Stomach (tissue), 8 donors: ENCODE measurements at regions not wholly inside any gene's neighbourhood (a gene's known extent, or its start where the extent isn't known, plus 50 kb on each side); places are given as distances from the start of the nearest gene placed in this dataset.

Experiments
- DNase-seq, 2 donors: peaks; one replicate each; pipeline versions ENCODE4 v3.0.0 to v3.0.0-alpha.2; 2013 to 2019
- H3K27ac ChIP-seq, 5 donors: fragments of 200-600 bp in 4 of 5; sonication (generic) in 4 of 5; one replicate each; pipeline ENCODE4 v1.5.1; 2013 to 2019; ENCODE audit warnings: mild to moderate bottlenecking in 1 of 5, moderate library complexity in 1 of 5
- H3K27me3 ChIP-seq, 3 donors: fragments of 200-600 bp; sonication (generic); one replicate each; pipeline ENCODE4 v1.5.1; 2017 to 2019; ENCODE audit warnings: mixed run types in 1 of 3
- H3K36me3 ChIP-seq, 4 donors: fragments of 200-600 bp; sonication (generic); 1 replicate in 3 of 4; 2 replicates in 1 of 4; pipeline ENCODE4 v1.5.1; 2016 to 2019
- H3K4me1 ChIP-seq, 4 donors: fragments of 200-600 bp; sonication (generic); one replicate each; pipeline ENCODE4 v1.5.1; 2016 to 2019
- H3K4me3 ChIP-seq, 4 donors: fragments of 200-600 bp; sonication (generic) in 3 of 4; one replicate each; pipeline ENCODE4 v1.5.1; 2016 to 2019; ENCODE audit warnings: mild to moderate bottlenecking in 1 of 4
- H3K9me3 ChIP-seq, 4 donors: fragments of 200-600 bp; sonication (generic); one replicate each; pipeline ENCODE4 v1.5.1; 2016 to 2019
- CTCF ChIP-seq, 7 experiments: fragments of 450-650 bp in 4 of 7; fragments of 200-600 bp in 3 of 7; sonication (generic) in 3 of 7; IDR thresholded peaks; one replicate each; pipeline ENCODE4 v1.5.1; 2016 to 2019; ENCODE audit warnings: antibody characterized with exemption in 7 of 7, control low read depth in 2 of 7, mild to moderate bottlenecking in 1 of 7
- EP300 ChIP-seq: sonication (generic); formaldehyde crosslinking; IDR thresholded peaks from one replicate; pipeline ENCODE4 v1.6.1; 2017; ENCODE audit warnings: antibody characterized with exemption
- POLR2A ChIP-seq, 4 donors: fragments of 450-650 bp; IDR thresholded peaks; one replicate each; pipeline ENCODE4 v1.6.1; 2016; ENCODE audit warnings: antibody characterized with exemption in 4 of 4, control low read depth in 2 of 4, mild to moderate bottlenecking in 1 of 4, moderate library complexity in 1 of 4
- POLR2AphosphoS5 ChIP-seq, 3 donors: sonication (generic); formaldehyde crosslinking; IDR thresholded peaks; one replicate each; pipeline ENCODE4 v1.6.1; 2016; ENCODE audit warnings: antibody characterized with exemption in 3 of 3
- WGBS, 5 donors: extraction: QIAGEN DNeasy Blood & Tissue Kit in 3 of 5; methylation state at CpG; one replicate each; pipeline versions ENCODE4 v1.1.5 to v1.1.7; 2013 to 2018; 5-methylcytosine and 5-hydroxymethylcytosine counted together
- intact Hi-C: fragments of 100-400 bp; cut with DNase I; formaldehyde crosslinking; loops from one replicate; pipeline ENCODE4 v1.15.1; 2023; ENCODE audit warnings: low total_unique reads
- donor health status: healthy with polysubstance abuse.
- donor health status: Bipolar disorder and iron deficiency.
- donor health status: healthy.

GRCh38 chr15:57878573-57878972 lies 172.1 kb downstream of the POLR2M start:
- no peak for DNase-seq
- H3K36me3 ChIP-seq = no peaks in the 10 kb centered on the region
- intact Hi-C loops = no loop called here

DNA sequence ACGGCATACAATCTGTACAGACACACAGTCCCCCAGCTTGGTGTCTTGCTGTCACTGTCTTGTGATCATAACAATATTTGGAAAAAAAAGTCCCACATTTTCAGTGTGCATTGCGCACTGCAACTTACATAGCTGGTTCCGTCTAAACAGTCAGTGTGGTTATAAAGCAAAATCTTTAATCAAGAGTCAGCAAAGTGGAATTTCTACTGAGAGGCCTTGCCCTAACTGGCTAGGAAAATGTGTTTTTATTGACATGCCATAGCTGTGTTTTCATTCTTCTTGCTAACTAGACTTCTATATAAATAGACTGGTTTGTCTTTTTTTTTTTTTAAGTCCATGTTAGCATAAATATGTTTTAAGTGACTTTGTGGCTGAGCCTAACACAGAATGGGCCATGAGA lies 174.8 kb downstream of the POLR2M start:
- H3K27me3 ChIP-seq = peaks cover 0 to 9% (median 0%) of the 10 kb centered on the region in 3 donors
- H3K27ac ChIP-seq = no peak overlapping the region
- intact Hi-C loops = no loop called here
- H3K36me3 ChIP-seq = no peaks in the 10 kb centered on the region
- 85 to 97% (median 92%) methylated on average over 3 of the region's 3 CpGs for WGBS, 5 donors
- no peaks in the 10 kb centered on the region for H3K4me1 ChIP-seq
- no peak for DNase-seq
- H3K4me3 ChIP-seq = no peak overlapping the region
- no peaks in the 10 kb centered on the region for H3K9me3 ChIP-seq
- no peak for TF ChIP-seq POLR2AphosphoS5 (IDR thresholded peaks at IDR 0.05)
- TF ChIP-seq EP300 = no peak
- TF ChIP-seq CTCF (IDR thresholded peaks at IDR 0.05) = no peak
- TF ChIP-seq POLR2A (IDR thresholded peaks at IDR 0.05) = no peak

More at GRCh38 chr15:57878573-57878972, 172.1 kb downstream of the POLR2M start:
- 25 to 45% (median 31%) methylated on average over 2 of the region's 2 CpGs for WGBS, 5 donors
- no peaks in the 10 kb centered on the region for H3K4me1 ChIP-seq
- no peak overlapping the region for H3K4me3 ChIP-seq
- H3K27me3 ChIP-seq = no peaks in the 10 kb centered on the region
- TF ChIP-seq EP300 (no peak), POLR2A (IDR thresholded peaks at IDR 0.05) (no peak), CTCF (IDR thresholded peaks at IDR 0.05) (no peak), POLR2AphosphoS5 (IDR thresholded peaks at IDR 0.05) (no peak)
- H3K27ac ChIP-seq = no peak overlapping the region
- peaks cover 0 to 16% (median 15%) of the 10 kb centered on the region in 4 donors for H3K9me3 ChIP-seq

DNA sequence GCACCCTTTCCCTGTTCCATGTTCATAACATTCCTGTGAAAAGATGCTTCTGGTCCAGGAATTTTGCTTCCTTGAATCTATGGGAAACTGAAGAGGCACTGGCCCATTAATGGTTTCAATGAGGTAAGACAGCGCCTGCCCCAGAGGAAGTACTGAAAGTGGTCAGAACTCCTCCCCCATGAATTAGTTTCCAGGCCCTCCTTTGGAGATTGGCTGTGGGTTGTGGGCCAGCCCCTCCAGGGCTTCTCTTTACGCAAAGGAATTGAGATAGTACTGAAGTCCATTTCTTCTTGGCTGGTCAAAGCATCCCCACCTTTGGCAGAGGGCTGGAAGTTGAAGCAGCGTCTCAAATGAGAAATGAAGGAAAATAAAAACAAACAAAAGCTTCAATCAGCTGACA lies 175.5 kb downstream of the POLR2M start:
- H3K4me3 ChIP-seq = no peak overlapping the region
- H3K4me1 ChIP-seq = no peaks in the 10 kb centered on the region
- peaks cover 0 to 9% (median 0%) of the 10 kb centered on the region in 3 donors for H3K27me3 ChIP-seq
- H3K36me3 ChIP-seq = no peaks in the 10 kb centered on the region
- no peak overlapping the region for H3K27ac ChIP-seq
- intact Hi-C loops = no loop called here
- H3K9me3 ChIP-seq = no peaks in the 10 kb centered on the region
- WGBS, 5 donors = 71 to 87% (median 81%) methylated on average over 3 of the region's 3 CpGs
- DNase-seq = no peak
- no peak for TF ChIP-seq CTCF (IDR thresholded peaks at IDR 0.05)
- no peak for TF ChIP-seq EP300
- no peak for TF ChIP-seq POLR2A (IDR thresholded peaks at IDR 0.05)
- TF ChIP-seq POLR2AphosphoS5 (IDR thresholded peaks at IDR 0.05) = no peak

DNA sequence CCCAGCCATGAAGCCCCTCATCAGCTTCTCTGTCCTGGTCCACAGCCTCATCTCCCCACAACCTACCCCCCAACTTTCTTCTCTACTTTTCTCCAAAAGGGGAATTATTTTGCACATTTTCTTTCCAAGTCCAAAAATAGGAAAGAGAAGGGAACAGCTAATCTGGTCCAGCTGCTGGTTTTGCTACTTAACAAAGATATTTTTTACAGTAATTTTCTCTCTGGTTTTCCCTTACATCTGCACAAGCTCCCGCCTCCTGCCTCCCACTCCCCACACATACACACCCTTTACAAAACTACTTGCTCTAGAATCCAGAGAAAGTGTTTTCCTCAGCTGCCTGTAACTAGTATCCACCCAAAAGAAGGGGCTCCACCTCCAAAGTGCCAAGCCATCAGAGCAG lies 177.2 kb downstream of the POLR2M start:
- Histone ChIP-seq H3K9me3 (no peaks in the 10 kb centered on the region), H3K4me3 (no peak overlapping the region), H3K36me3 (no peaks in the 10 kb centered on the region), H3K4me1 (no peaks in the 10 kb centered on the region), H3K27ac (no peak overlapping the region), H3K27me3 (peaks cover 0 to 9% (median 0%) of the 10 kb centered on the region in 3 donors)
- intact Hi-C loops = no loop called here
- peak in 1 of 2 donors; percentile 17 for DNase-seq
- 62 to 84% (median 78%) methylated on average over 1 of the region's 1 CpG for WGBS, 5 donors
- TF ChIP-seq POLR2A (IDR thresholded peaks at IDR 0.05) (no peak), CTCF (IDR thresholded peaks at IDR 0.05) (no peak), EP300 (no peak), POLR2AphosphoS5 (IDR thresholded peaks at IDR 0.05) (no peak)
